ENCODE measurements at regions not wholly inside any gene's neighbourhood (a gene's known extent, or its start where the extent isn't known, plus 50 kb on each side); places are given as distances from the start of the nearest gene placed in this dataset.

DNA sequence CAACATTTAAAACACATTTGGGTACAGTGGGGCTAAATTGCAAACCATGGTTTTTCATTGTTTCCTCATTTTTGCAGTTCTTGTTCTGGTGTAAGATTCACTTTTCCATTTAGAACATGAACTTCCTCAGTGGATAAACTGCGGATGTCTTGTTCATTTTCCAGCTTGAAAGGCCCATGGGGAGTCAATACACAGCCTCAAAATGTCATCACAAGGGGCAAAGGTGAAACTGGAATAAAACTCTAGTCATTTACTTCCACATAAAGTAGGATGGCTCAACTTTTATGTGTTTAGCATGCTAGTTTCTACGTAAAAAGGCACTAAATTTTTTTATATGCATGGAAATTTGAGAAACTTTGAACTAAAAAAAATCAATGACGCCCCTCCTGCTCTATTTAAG lies 718.8 kb downstream of the TLR4 start:
- no peak for DNase-seq

GRCh38 chr9:118423721-118424120 lies 719.5 kb downstream of the TLR4 start:
- no peak for DNase-seq

- no peak for DNase-seq
These were observed 722.6 kb downstream of the TLR4 start for GRCh38 chr9:118426772-118427171.

- no peak for DNase-seq
These were observed 734.6 kb downstream of the TLR4 start for GRCh38 chr9:118438810-118439209.

DNA sequence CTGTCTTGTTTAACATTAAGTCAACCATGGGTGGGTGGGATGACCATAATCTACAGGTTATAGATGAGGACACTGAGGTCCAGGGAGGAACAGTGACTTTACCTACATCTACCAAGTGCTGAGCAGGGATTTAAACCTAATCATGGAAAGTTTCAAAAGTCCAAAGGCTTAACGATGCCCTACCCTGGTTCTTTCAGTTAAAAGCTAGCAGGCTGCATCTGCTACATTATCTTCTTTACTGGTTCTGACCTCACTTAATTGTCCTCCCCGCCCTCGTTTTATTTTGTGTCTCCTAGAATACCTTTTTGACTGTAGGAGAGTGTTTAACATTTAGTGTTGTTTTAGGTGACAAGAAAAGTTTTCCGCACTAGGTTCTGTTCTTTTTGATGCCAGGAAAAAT lies 735.2 kb downstream of the TLR4 start:
- no peak for DNase-seq

- no peak for DNase-seq
These were observed 740.2 kb downstream of the TLR4 start for GRCh38 chr9:118444403-118444802.

- no peak for DNase-seq
These were observed 742.9 kb downstream of the TLR4 start for GRCh38 chr9:118446943-118447639.

DNA sequence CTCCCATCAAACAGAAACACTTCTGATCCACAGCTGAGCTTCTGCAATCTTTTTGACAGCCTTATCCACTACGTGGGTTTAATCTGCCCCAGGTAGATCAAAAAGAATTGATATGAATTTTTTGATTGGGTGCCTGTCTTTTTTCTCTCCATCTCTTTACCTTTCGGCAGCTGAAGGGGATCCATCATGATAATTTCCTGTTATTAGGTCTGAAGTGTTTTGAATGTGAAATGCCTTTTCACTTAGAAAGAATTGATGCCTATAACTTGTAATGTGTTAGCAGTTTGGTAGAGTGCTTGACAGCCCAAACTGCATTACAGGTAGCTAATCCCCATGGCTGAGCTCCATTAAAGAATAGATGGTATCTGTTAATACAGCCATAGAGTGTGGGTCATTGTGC lies 745.4 kb downstream of the TLR4 start:
- DNase-seq, result no peak

- DNase-seq, result no peak
These were observed 751.1 kb downstream of the TLR4 start for GRCh38 chr9:118455259-118455658.

DNA sequence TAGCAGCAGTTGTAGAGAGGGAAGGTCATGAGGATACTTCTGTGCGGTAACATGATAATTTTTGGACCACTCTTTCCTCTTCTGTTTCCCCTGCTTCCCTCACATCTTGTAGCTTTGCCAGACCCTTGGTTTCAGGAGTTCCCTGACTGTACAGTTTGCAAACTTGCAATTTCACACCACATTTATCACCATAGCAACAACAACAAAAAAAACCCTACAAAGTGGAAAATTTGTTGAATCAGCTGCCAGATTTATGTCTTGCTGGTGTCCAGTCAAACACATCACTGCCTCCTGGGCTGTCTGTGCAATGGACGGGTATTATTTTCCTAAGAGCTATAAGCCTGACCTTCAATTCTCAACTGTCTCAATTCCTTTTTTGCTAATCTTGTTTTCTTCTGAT lies 751.6 kb downstream of the TLR4 start:
- DNase-seq, result peak; percentile 26

DNA sequence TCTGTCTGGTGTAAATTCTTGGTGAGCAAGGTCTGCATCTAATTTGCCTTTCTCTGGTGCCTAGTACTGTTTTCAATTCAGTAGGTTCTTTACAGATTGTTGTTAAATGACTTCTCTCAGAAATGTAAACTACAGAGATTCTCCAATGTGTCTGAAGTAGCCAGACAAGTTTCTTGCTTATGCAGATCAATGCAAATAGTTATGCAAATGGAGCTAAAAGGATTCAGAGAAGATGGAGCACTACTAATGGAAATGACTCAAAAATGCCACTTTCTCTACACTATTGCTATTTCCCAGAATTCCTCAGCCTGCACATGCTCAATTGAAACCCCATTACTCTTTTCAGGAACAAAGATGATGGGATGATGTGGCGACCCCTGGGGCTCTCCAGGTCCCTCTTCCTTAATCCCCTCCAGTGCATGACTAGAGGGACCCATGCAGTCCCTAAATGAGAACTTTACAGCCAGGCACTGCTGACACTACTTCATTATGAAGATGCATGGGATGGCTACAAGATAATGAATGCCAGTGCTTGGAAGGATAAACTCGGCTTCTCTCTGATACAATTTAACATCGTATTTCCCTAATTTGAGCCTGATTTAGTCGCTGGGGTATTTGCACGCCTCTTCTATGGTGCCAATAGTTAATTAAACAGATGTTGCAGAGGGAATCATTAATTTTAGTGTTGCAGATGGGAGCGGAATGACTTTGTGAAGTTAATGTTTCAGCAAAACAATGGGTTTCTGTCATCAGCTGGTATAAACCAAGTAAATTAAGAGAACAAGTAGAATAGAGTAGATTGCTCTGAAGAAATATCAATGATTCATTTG lies 753.2 kb downstream of the TLR4 start:
- DNase-seq, result no peak

GRCh38 chr9:118459913-118460312 lies 755.7 kb downstream of the TLR4 start:
- DNase-seq, result no peak

DNA sequence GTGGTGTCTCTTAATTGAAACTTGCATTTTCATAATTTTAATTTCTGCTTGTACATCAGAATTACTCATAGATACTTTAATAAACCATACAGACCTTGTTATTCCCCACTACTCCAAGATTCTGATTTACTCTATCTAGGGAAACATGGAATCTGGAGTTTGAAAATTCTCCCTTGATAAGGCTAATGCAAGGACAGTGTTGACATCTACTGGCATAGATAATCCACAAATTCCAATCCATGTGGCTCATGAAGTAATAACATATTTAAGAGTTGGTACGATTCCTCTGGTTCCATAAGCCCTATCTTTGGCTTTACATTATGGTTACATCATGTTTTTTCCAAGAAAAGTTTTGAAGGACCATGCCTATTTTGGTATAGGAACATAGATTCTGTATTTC lies 759.2 kb downstream of the TLR4 start:
- no peak for DNase-seq

DNA sequence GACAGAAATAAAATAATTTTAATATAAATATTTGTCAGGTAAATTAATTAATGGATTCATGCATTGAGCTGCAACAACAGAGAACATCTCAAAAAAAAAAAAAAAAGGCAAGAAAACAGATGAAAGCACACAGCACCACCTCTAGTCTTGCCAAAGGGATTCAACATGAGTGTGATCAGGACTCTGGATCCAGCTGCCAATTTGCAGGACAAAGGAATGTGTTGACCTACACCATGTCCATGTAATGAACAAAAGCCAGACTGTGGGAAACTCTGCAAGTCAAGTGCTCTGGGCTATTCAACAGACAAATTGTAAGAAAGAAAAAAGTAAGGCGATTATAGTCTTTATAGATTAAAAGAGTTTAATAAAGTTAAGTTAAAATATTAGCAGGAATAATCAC lies 769.3 kb downstream of the TLR4 start:
- DNase-seq, result no peak

- no peak for DNase-seq
These were observed 774.5 kb downstream of the TLR4 start for GRCh38 chr9:118478752-118479151.

DNA sequence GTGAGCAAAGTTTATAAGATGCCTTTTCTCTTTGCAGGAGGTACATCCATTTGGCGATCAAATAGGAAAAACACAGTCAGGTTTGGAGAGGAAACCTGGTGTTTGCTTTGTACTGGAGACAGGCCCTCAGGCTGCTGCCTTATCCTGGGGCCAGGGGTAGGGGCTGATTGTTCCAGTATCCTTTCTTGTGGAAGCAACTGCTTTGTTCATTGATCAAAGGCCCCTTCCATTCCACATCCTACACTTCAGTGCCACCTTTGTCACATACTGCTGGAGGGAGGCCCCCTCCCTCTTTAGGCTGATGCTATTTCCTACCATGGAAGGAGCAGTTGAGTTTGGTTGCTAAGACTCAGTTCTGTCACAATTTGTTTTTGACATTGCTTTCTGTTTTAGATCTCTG lies 778.1 kb downstream of the TLR4 start:
- no peak for DNase-seq

DNA sequence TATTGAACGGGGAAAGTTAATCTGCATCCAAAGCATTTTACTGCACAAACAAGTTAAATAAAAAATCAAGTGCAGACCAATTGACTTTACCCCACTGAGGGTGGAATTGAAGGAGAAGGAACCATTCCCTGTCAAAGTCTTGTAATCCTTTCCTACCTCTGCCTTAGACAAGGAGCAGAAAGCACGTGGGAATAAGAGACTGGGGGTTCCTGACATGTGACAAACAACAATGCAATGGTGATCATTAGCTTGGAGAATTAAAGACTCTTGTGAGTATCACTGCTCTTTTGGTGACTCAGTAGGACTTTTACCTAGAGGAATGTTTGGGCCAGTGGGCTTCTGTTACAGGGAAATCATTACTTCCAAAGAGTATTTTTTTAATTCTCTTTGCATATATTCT lies 779.5 kb downstream of the TLR4 start:
- DNase-seq, result no peak

- no peak for DNase-seq
These were observed 799.0 kb downstream of the TLR4 start for GRCh38 chr9:118503236-118503635.

DNA sequence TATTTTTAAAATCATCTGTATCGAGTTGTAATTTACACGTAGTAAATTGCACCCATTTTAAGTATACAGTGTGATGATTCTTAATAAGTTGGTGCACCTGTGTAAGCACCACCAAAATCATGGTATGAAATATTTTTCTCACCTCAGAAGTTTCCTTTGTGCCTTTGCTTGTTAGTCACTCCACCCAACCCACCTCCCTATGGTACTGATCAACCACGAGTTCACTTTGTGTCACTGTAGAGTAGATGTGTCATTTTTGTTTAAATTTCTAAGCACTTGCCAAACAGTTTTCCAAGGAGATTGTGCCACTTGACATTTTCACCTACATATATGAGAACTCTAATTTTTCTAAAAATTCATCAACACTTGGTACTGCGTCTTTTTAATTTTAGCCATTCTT lies 806.5 kb downstream of the TLR4 start:
- DNase-seq, result no peak

- DNase-seq, result no peak
These were observed 811.7 kb downstream of the TLR4 start for GRCh38 chr9:118515947-118516346.

DNA sequence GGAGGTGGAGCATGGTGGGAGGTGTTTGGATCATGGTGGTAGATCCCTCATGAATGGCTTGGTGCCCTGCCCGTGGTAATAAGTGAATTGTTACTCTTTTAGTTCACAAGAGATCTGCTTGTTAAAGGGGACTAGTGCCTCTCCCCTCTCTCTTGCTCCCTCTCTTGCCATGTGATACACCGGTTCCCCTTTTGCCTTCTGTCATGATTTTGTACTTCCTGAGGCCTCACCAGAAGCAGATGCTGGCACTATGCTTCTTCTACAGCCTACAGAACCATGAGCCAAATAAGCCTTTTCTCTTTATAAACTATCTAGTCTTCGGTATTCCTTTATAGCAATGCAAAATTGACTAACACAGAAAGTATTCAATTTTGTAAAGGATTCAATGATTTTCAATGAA lies 817.1 kb downstream of the TLR4 start:
- DNase-seq, result no peak

- DNase-seq, result no peak
These were observed 818.2 kb downstream of the TLR4 start for GRCh38 chr9:118522093-118523028.

DNA sequence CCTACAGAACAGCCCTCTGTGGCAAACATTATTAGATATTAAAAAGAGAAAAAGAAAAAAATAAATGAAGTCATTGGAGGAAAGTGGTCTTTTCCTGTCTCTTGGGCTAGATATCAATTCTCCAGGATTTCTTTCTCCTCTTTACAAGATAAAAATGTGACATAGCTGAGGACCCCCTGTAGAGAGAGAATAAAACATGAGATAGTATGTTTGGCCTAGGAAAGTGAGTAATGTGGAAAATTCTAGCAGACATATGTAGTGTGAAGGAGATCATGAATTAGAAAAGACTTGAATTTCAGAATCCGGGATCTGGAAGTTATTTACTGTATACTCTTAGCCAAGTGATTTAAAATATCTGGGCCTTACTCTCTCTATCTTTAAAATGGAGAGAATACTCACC lies 823.1 kb downstream of the TLR4 start:
- no peak for DNase-seq

Data from left hindlimb (tissue), 1 donor.